A673 (cell line): ENCODE measurements at regions not wholly inside any gene's neighbourhood (a gene's known extent, or its start where the extent isn't known, plus 50 kb on each side); places are given as distances from the start of the nearest gene placed in this dataset.

Source experiments
- BruUV-seq: library from RNA; stranded (reverse); fragments of 400-500 nt; replicated peaks from 2 replicates; lab custom pipeline; 2021; lab: Mats Ljungman, UMichigan
- CTCF ChIA-PET: fragments of 300-600 bp; sonication (Branson Sonifier 250); formaldehyde crosslinking; loops from one replicate; lab custom pipeline; 2022; ENCODE audit warnings: antibody characterized with exemption; lab: Charles Lee
- POLR2A ChIA-PET: fragments of 300-600 bp; sonication (Branson Sonifier 250); formaldehyde crosslinking; loops from one replicate; lab custom pipeline; 2022; ENCODE audit warnings: antibody characterized with exemption; ENCODE audit not compliant: low non-redundant PET; lab: Charles Lee
- DNase-seq: peaks from one replicate; pipeline ENCODE4 v3.0.0-alpha.2; 2015; ENCODE audit warnings: low spot score
- H3K27ac ChIP-seq: fragments of 200-600 bp; sonication (generic); 2 replicates; pipeline ENCODE4 v1.5.1; 2016; ENCODE audit warnings: mixed run types, low read depth, mild to moderate bottlenecking, mixed read lengths, antibody characterized with exemption, low read length; ENCODE audit not compliant: poor library complexity, severe bottlenecking
- H3K27me3 ChIP-seq: fragments of 200-600 bp; sonication (generic); replicated peaks from 2 replicates; pipeline ENCODE4 v1.6.1; 2017; ENCODE audit warnings: mixed run types, low read depth, mild to moderate bottlenecking, mixed read lengths, antibody characterized with exemption, low read length; ENCODE audit not compliant: insufficient read depth, poor library complexity
- H3K36me3 ChIP-seq: fragments of 200-600 bp; sonication (generic); 2 replicates; pipeline ENCODE4 v1.6.1; 2016; ENCODE audit warnings: mixed run types, mild to moderate bottlenecking, mixed read lengths, antibody characterized with exemption, low read length; ENCODE audit not compliant: insufficient read depth, poor library complexity, severe bottlenecking
- H3K4me1 ChIP-seq: fragments of 200-600 bp; sonication (generic); 2 replicates; pipeline ENCODE4 v1.6.1; 2017; ENCODE audit warnings: mixed run types, mild to moderate bottlenecking, mixed read lengths, antibody characterized with exemption, low read length; ENCODE audit not compliant: insufficient read depth, poor library complexity, severe bottlenecking
- H3K4me3 ChIP-seq: fragments of 200-600 bp; sonication (generic); 2 replicates; pipeline ENCODE4 v1.5.1; 2016; ENCODE audit warnings: low read depth, mixed run types, mild to moderate bottlenecking, mixed read lengths, low read length; ENCODE audit not compliant: poor library complexity, severe bottlenecking
- H3K9me3 ChIP-seq: fragments of 200-600 bp; sonication (generic); 2 replicates; pipeline ENCODE4 v1.6.1; 2016; ENCODE audit warnings: mixed run types, low read depth, mild to moderate bottlenecking, mixed read lengths, antibody characterized with exemption, low read length; ENCODE audit not compliant: poor library complexity, severe bottlenecking
- CTCF ChIP-seq: fragments of 300-800, 200-600 bp; sonication (generic); conservative IDR thresholded peaks from 2 replicates; pipeline ENCODE4 v1.5.1; 2017; ENCODE audit warnings: low read depth, mild to moderate bottlenecking, antibody characterized with exemption, low read length, moderate library complexity, mixed read lengths
- EZH2 ChIP-seq: fragments of 200-600 bp; sonication (generic); IDR thresholded peaks from 2 replicates; pipeline ENCODE4 v1.6.1; 2017; ENCODE audit warnings: borderline replicate concordance, low read depth, mild to moderate bottlenecking, mixed read lengths, antibody characterized with exemption, low read length; ENCODE audit not compliant: poor library complexity, severe bottlenecking
- intact Hi-C: fragments of 100-400 bp; cut with micrococcal nuclease; formaldehyde crosslinking; loops from one replicate; pipeline ENCODE4 v1.10.0; 2022; ENCODE audit not compliant: unreplicated experiment

GRCh38 chr15:49750553-49750952, 129.7 kb downstream of the DTWD1 start:
- POLR2A ChIA-PET: no interaction called here
- no peak for DNase-seq
- intact Hi-C loops: no loop called here
- H3K4me1 ChIP-seq: no peaks in the 10 kb centered on the region
- no TSS peak for BruUV-seq
- CTCF ChIA-PET: no interaction called here
- TF ChIP-seq CTCF (no peak), EZH2 (no peak)
- no peak overlapping the region for H3K27ac ChIP-seq
- H3K9me3 ChIP-seq: no peaks in the 10 kb centered on the region
- no peaks in the 10 kb centered on the region for H3K27me3 ChIP-seq
- no peak overlapping the region for H3K4me3 ChIP-seq
- no peaks in the 10 kb centered on the region for H3K36me3 ChIP-seq

- no peak overlapping the region for H3K27ac ChIP-seq
- H3K9me3 ChIP-seq: no peaks in the 10 kb centered on the region
- no peaks in the 10 kb centered on the region for H3K27me3 ChIP-seq
- no peaks in the 10 kb centered on the region for H3K4me1 ChIP-seq
- ChIA-PET POLR2A (no interaction called here), CTCF (no interaction called here)
- no TSS peak for BruUV-seq
- intact Hi-C loops: no loop called here
- TF ChIP-seq CTCF (no peak), EZH2 (no peak)
- no peak overlapping the region for H3K4me3 ChIP-seq
- no peak for DNase-seq
- no peaks in the 10 kb centered on the region for H3K36me3 ChIP-seq
Observed at GRCh38 chr15:49751191-49751590, 130.3 kb downstream of the DTWD1 start.

DNA sequence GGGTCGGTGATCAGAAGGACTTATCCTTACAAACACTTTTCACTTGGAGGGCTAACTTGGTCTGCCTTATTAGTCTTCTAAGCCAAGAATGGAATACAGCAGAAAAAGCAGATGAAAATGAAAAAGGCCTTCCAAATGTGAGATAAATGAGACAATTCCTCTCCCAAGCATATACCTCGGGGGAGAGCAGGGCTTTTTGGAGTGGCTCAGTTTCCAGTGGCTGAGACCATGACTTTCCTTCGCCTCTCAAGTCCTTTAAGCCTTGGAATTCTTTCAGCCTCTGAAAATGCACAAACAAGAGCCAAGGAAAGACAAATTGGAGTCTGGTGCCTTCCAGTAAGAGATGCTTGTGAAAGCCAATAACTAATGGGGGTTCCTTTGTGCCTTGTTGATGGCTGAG, 130.9 kb downstream of the DTWD1 start:
- H3K27me3 ChIP-seq: no peaks in the 10 kb centered on the region
- no peak overlapping the region for H3K4me3 ChIP-seq
- ChIA-PET CTCF (no interaction called here), POLR2A (no interaction called here)
- no peaks in the 10 kb centered on the region for H3K36me3 ChIP-seq
- no peaks in the 10 kb centered on the region for H3K9me3 ChIP-seq
- H3K4me1 ChIP-seq: no peaks in the 10 kb centered on the region
- no peak for DNase-seq
- no TSS peak for BruUV-seq
- TF ChIP-seq EZH2: no peak
- no peak for TF ChIP-seq CTCF
- H3K27ac ChIP-seq: no peak overlapping the region
- intact Hi-C loops: no loop called here

DNA sequence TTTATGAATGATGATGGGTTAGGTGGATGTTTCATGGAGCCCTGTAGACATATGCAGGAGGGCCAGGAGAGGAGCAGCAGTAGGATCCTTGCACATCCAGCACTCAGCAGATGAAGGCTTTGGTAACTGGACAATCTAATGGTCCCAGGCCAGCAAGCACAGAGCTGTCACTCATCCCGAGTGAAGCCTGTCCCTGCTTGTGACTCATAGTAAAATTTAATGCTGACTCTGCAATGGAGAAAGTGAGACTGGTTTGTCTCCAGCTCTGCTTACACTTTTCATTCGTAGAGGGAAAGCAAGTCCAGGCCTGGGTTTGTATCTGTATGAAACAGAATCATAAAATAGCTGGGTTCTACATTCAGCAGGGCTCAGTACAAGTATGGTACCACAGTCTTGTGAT, 131.7 kb downstream of the DTWD1 start:
- intact Hi-C loops: no loop called here
- no peak for DNase-seq
- no TSS peak for BruUV-seq

More for the DNA sequence above, 131.7 kb downstream of the DTWD1 start:
- Histone ChIP-seq H3K9me3 (no peaks in the 10 kb centered on the region), H3K27me3 (no peaks in the 10 kb centered on the region), H3K4me1 (no peaks in the 10 kb centered on the region), H3K4me3 (no peak overlapping the region), H3K36me3 (no peaks in the 10 kb centered on the region), H3K27ac (no peak overlapping the region)
- ChIA-PET CTCF (no interaction called here), POLR2A (no interaction called here)
- TF ChIP-seq EZH2: no peak
